ENCODE measurements at regions not wholly inside any gene's neighbourhood (a gene's known extent, or its start where the extent isn't known, plus 50 kb on each side); places are given as distances from the start of the nearest gene placed in this dataset.
"Not testable (repeated sequence)": the region's sequence is repeated elsewhere in the genome, so short reads cannot be mapped to it uniquely, and the experiment has no call there.

- not testable (repeated sequence) for TF ChIP-seq CTCF (conservative IDR thresholded peaks at IDR 0.05; ENCODE audit: low read depth, low read length); EZH2 (IDR thresholded peaks at IDR 0.05; ENCODE audit: low read length, unreplicated experiment)
Measured at GRCh38 chr14:21817010-21817409, 143.4 kb upstream of the OR4E1 start.
